ENCODE measurements at regions not wholly inside any gene's neighbourhood (a gene's known extent, or its start where the extent isn't known, plus 50 kb on each side); places are given as distances from the start of the nearest gene placed in this dataset.

GRCh38 chr13:29713839-29714238 lies 118.4 kb upstream of the SLC7A1 start:
- no peak for DNase-seq

- no peak for DNase-seq
Measured at GRCh38 chr13:29711776-29712175, 116.3 kb upstream of the SLC7A1 start.

GRCh38 chr13:29710511-29710910 lies 115.0 kb upstream of the SLC7A1 start:
- no peak for DNase-seq

GRCh38 chr13:29709407-29710069 lies 114.0 kb upstream of the SLC7A1 start:
- peak; percentile 2 to 17 for DNase-seq

- peak in 1 of 2 experiments; percentile 12 for DNase-seq
Measured at GRCh38 chr13:29707876-29708543, 112.5 kb upstream of the SLC7A1 start.

GRCh38 chr13:29706923-29707322 lies 111.4 kb upstream of the SLC7A1 start:
- DNase-seq: no peak

GRCh38 chr13:29704648-29705047 lies 109.2 kb upstream of the SLC7A1 start:
- DNase-seq: no peak

GRCh38 chr13:29703421-29703820 lies 107.9 kb upstream of the SLC7A1 start:
- DNase-seq: no peak

GRCh38 chr13:29702912-29703351 lies 107.4 kb upstream of the SLC7A1 start:
- no peak for DNase-seq

GRCh38 chr13:29698106-29698505 lies 102.6 kb upstream of the SLC7A1 start:
- no peak for DNase-seq

GRCh38 chr13:29696606-29697005 lies 101.1 kb upstream of the SLC7A1 start:
- DNase-seq: no peak

GRCh38 chr13:29693275-29693945 lies 97.9 kb upstream of the SLC7A1 start:
- DNase-seq: no peak

GRCh38 chr13:29689548-29689947 lies 94.1 kb upstream of the SLC7A1 start:
- DNase-seq: no peak

GRCh38 chr13:29688193-29688592 lies 92.7 kb upstream of the SLC7A1 start:
- no peak for DNase-seq

GRCh38 chr13:29684441-29684840 lies 89.0 kb upstream of the SLC7A1 start:
- no peak for DNase-seq

- no peak for DNase-seq
Measured at GRCh38 chr13:29683041-29683440, 87.6 kb upstream of the SLC7A1 start.

GRCh38 chr13:29681864-29682263 lies 86.4 kb upstream of the SLC7A1 start:
- DNase-seq: no peak

GRCh38 chr13:29679396-29680053 lies 84.0 kb upstream of the SLC7A1 start:
- no peak for DNase-seq

GRCh38 chr13:29677627-29678026 lies 82.1 kb upstream of the SLC7A1 start:
- DNase-seq: no peak

- DNase-seq: no peak
Measured at GRCh38 chr13:29676941-29677452, 81.5 kb upstream of the SLC7A1 start.

GRCh38 chr13:29676535-29676934 lies 81.0 kb upstream of the SLC7A1 start:
- DNase-seq: no peak

- no peak for DNase-seq
Measured at GRCh38 chr13:29674532-29674931, 79.0 kb upstream of the SLC7A1 start.

- no peak for DNase-seq
Measured at GRCh38 chr13:29664591-29664990, 69.1 kb upstream of the SLC7A1 start.
